ENCODE measurements at regions not wholly inside any gene's neighbourhood (a gene's known extent, or its start where the extent isn't known, plus 50 kb on each side); places are given as distances from the start of the nearest gene placed in this dataset.

DNA sequence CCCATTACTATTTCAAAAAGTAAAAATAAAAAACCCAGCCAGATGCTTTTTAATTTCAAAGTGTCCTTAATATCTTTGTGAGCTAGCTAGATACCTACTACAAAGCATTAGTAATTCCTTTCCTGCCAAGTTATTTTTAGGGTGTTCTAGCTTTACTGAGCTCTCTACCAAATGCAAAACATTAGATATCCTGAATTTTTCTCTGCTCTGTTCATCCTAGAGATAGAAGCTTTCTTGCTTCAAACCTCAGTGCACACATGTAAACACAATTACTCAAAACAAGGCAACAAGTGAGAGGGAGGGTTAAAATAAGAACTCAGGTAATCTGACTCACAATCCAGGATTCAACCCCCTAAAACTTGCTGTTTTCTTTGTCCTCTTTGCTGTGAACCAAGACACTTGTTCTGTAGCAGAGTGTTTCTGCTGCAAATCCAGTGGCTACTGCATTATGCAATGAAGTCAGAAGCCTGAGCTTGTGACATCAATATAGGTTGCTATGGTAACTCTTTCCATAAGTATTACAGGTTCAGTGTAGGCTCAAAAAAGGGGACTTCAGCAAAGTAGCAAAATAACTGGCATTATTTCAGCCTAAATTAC, 72.6 kb upstream of the STXBP5 start:
- no peak for DNase-seq (ENCODE audit: low spot score)

DNA sequence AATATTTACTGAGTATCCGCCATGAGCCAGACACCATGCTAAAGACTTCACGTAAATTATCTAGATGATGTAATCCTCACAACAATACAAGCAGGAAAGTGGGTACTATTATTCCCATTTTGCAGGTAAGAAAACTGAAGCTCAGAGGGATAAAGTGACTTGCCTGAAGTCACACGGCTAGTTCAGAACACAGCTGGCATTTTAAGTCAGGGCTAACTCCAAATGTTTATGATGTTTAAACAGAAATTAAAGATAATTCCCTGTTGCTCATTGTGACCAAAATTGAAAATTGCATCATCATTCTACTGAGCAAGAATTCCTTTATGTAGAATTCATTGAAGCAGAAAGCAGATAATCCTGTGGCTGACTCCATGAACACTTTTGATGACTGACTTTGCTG, 71.3 kb upstream of the STXBP5 start:
- no peak for DNase-seq (ENCODE audit: low spot score)

GRCh38 chr6:147133669-147134068, 70.5 kb upstream of the STXBP5 start:
- no peak for DNase-seq (ENCODE audit: low spot score)

DNA sequence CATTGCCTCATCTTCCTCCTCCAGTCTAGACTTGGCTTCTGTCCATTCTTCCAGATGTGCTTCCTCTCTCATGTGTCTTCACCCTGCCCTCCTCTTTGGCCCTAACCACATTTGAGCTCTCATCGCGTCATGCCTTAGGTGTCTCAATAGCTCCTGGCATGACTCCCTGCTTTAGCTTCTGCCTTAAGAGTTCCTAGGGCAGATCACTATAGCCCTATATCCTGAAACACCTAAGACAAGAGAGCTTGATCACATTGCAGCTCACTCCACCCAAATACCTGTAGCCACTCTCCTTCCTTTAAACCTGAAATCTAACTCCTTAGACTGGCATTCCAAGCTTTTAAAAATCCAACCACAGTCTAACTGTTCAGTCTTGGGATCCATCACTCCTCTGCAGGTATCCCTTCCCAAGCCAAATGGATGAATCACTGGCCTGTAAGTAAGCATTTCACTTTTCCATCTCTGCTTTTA, 69.0 kb upstream of the STXBP5 start:
- no peak for DNase-seq (ENCODE audit: low spot score)

DNA sequence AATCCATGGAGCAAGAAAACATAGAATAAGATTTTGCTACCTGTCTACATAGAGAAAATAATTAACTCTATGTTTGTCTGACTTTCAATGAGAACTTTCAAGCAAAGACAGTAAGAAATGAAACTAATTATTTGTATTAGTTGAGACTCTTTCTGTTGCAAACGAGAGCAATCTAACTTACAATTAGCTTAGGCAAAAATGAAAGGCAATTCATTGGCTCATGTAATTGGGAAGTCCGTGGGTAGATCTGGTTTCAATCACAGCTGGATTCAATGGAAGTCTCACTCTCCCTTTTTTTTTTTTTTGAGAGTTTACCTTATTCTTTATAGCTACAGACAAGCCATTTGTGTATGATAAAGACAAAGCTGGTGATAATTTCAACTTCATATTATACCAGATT, 68.2 kb upstream of the STXBP5 start:
- DNase-seq (ENCODE audit: low spot score), result no peak

- no peak for DNase-seq (ENCODE audit: low spot score)
Measured at GRCh38 chr6:147137986-147138385, 66.2 kb upstream of the STXBP5 start.

DNA sequence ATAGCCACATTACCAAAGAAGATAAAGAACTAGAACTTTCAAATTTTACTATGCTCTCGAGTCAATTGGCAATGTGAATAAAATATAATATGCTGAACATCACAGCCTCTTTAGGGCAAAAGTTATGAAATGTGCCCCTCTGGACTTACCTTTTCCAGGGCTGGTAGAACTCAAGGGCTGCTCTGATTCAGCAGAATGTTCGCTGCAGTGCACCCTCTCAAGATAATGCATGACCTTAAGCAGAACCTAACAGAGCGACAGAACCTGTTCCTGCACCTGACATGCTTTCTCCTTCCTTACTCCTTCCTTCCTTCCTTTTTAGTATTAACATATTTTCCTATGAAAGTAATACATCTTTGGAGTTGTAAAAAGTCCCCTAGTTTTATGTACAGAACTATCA, 65.4 kb upstream of the STXBP5 start:
- DNase-seq (ENCODE audit: low spot score), result no peak

- DNase-seq (ENCODE audit: low spot score), result no peak
Measured at GRCh38 chr6:147141711-147142308, 62.4 kb upstream of the STXBP5 start.

DNA sequence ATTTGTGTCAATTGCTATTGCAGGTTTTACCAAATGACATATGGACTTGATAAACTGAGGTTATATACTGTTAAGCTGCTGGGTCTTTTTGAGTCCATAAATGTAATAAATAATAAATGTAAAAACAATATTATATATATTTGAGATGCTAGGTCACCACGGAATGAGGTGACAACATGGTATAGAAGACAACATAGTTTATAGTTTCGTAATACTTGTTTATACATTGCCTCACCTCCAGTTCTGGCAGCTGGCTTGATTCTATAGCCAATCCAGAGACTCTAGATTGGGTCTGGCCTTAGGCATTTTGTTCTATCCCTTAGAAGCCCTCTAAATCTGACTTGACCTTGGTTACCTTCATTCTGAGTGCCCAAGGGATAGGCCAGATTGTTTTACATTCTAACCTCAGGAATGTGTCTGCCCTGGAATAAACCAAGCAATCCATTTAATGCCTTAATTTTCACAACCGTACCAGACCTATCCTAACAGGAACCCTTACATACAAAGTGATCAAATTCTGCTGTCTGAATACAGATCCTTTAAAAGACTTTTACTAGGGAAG, 61.5 kb upstream of the STXBP5 start:
- DNase-seq (ENCODE audit: low spot score), result no peak

- DNase-seq (ENCODE audit: low spot score), result no peak
Measured at GRCh38 chr6:147149092-147149491, 55.1 kb upstream of the STXBP5 start.

- no peak for DNase-seq (ENCODE audit: low spot score)
Measured at GRCh38 chr6:147149826-147150225, 54.4 kb upstream of the STXBP5 start.

DNA sequence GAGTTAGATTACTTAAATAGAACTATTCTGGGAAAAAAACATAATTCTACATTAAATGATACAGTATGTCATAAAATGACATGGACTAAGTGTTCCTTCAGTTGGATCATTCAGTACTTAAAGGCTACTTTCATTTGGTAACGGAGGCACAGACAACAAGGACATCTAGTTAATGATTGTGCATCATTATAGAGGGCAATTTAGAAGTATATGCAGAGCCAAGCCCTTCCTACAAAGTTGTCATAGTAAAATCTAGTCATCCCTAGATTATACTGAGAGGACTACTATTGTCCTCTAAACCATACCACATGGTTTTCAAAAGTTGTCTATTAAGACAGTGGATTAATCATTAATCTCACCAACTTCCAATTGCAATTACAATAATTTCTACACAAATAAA, 53.9 kb upstream of the STXBP5 start:
- DNase-seq (ENCODE audit: low spot score), result no peak
